ENCODE measurements at regions not wholly inside any gene's neighbourhood (a gene's known extent, or its start where the extent isn't known, plus 50 kb on each side); places are given as distances from the start of the nearest gene placed in this dataset.

- intact Hi-C loops (cut with micrococcal nuclease) = no loop called here
Measured at GRCh38 chr15:94059013-94059587, 172.3 kb upstream of the MCTP2 start.

GRCh38 chr15:94057305-94057704, 174.1 kb upstream of the MCTP2 start:
- intact Hi-C loops (cut with micrococcal nuclease) = no loop called here

GRCh38 chr15:94056314-94056713, 175.0 kb upstream of the MCTP2 start:
- intact Hi-C loops (cut with micrococcal nuclease) = no loop called here

GRCh38 chr15:94053626-94054025, 177.7 kb upstream of the MCTP2 start:
- intact Hi-C loops (cut with micrococcal nuclease) = no loop called here

GRCh38 chr15:94052711-94053110, 178.7 kb upstream of the MCTP2 start:
- intact Hi-C loops (cut with micrococcal nuclease) = no loop called here

- intact Hi-C loops (cut with micrococcal nuclease) = no loop called here
Measured at GRCh38 chr15:94047566-94047965, 183.8 kb upstream of the MCTP2 start.

- intact Hi-C loops (cut with micrococcal nuclease) = no loop called here
Measured at GRCh38 chr15:94042180-94042928, 189.0 kb upstream of the MCTP2 start.

- intact Hi-C loops (cut with micrococcal nuclease) = no loop called here
Measured at GRCh38 chr15:94041746-94042145, 189.6 kb upstream of the MCTP2 start.

- intact Hi-C loops (cut with micrococcal nuclease) = no loop called here
Measured at GRCh38 chr15:94040541-94041248, 190.7 kb upstream of the MCTP2 start.

GRCh38 chr15:94036156-94036555, 195.2 kb upstream of the MCTP2 start:
- intact Hi-C loops (cut with micrococcal nuclease) = no loop called here

GRCh38 chr15:94033683-94034020, 197.7 kb upstream of the MCTP2 start:
- intact Hi-C loops (cut with micrococcal nuclease) = no loop called here

- intact Hi-C loops (cut with micrococcal nuclease) = no loop called here
Measured at GRCh38 chr15:94033014-94033682, 198.2 kb upstream of the MCTP2 start.

- intact Hi-C loops (cut with micrococcal nuclease) = no loop called here
Measured at GRCh38 chr15:94032571-94032970, 198.8 kb upstream of the MCTP2 start.

GRCh38 chr15:94031072-94031471, 200.3 kb upstream of the MCTP2 start:
- intact Hi-C loops (cut with micrococcal nuclease) = no loop called here

- intact Hi-C loops (cut with micrococcal nuclease) = no loop called here
Measured at GRCh38 chr15:94029495-94029894, 201.9 kb upstream of the MCTP2 start.

- intact Hi-C loops (cut with micrococcal nuclease) = no loop called here
Measured at GRCh38 chr15:94028809-94029208, 202.6 kb upstream of the MCTP2 start.

- intact Hi-C loops (cut with micrococcal nuclease) = no loop called here
Measured at GRCh38 chr15:94028121-94028520, 203.2 kb upstream of the MCTP2 start.

GRCh38 chr15:94027581-94027980, 203.8 kb upstream of the MCTP2 start:
- intact Hi-C loops (cut with micrococcal nuclease) = no loop called here

- intact Hi-C loops (cut with micrococcal nuclease) = no loop called here
Measured at GRCh38 chr15:94026458-94027304, 204.7 kb upstream of the MCTP2 start.

GRCh38 chr15:94023531-94023930, 207.8 kb upstream of the MCTP2 start:
- intact Hi-C loops (cut with micrococcal nuclease) = no loop called here

GRCh38 chr15:94021621-94022320, 209.6 kb upstream of the MCTP2 start:
- intact Hi-C loops (cut with micrococcal nuclease) = no loop called here

Measured in T-helper 2 cell treated with Interferon-gamma antibody and Interleukin-4, amounts not matched to agents 100 ng/mL and 5 ng/mL, for 36 hours (primary cell).